Astrocyte (in vitro differentiated cells and primary cell): ENCODE measurements at regions not wholly inside any gene's neighbourhood (a gene's known extent, or its start where the extent isn't known, plus 50 kb on each side); places are given as distances from the start of the nearest gene placed in this dataset.

Experiments used
- CTCF ChIP-seq: IDR thresholded peaks from 2 replicates; pipeline ENCODE4 v1.5.1; 2011; ENCODE audit warnings: low read depth, mild to moderate bottlenecking, inconsistent platforms, low read length, moderate library complexity; ENCODE audit not compliant: insufficient read depth
- EZH2 ChIP-seq: IDR thresholded peaks from 2 replicates; pipeline ENCODE4 v1.6.1; 2012; ENCODE audit warnings: mild to moderate bottlenecking, low read length, inconsistent platforms; ENCODE audit not compliant: insufficient read depth

GRCh38 chr12:131628023-131628740, 82.7 kb upstream of the SFSWAP start:
- TF ChIP-seq CTCF (no peak), EZH2 (no peak)
